ENCODE measurements at regions not wholly inside any gene's neighbourhood (a gene's known extent, or its start where the extent isn't known, plus 50 kb on each side); places are given as distances from the start of the nearest gene placed in this dataset.

DNA sequence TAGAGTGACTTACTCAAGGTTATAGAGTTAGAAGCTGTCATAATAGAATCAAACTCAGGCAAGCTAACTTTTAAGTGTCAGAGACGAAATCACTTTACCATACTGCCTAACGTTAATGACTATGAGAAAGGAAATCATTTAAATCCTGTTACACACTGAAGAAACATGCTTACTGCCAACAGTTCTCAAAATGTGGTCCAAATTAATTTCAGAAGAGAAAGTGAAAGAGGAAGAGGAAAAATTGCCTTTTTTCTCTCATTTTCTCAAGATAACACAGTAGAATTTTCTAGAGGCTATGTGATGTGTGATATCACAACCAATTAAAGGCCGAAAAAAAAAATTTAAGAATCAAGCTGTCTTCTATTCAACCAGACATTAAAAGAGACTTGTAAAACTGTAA, 1362.7 kb upstream of the CHAC2 start:
- ATAC-seq (ENCODE audit: low FRiP score) (no peak), DNase-seq (ENCODE audit: low spot score) (no peak)
- TF ChIP-seq, protein P1, sequence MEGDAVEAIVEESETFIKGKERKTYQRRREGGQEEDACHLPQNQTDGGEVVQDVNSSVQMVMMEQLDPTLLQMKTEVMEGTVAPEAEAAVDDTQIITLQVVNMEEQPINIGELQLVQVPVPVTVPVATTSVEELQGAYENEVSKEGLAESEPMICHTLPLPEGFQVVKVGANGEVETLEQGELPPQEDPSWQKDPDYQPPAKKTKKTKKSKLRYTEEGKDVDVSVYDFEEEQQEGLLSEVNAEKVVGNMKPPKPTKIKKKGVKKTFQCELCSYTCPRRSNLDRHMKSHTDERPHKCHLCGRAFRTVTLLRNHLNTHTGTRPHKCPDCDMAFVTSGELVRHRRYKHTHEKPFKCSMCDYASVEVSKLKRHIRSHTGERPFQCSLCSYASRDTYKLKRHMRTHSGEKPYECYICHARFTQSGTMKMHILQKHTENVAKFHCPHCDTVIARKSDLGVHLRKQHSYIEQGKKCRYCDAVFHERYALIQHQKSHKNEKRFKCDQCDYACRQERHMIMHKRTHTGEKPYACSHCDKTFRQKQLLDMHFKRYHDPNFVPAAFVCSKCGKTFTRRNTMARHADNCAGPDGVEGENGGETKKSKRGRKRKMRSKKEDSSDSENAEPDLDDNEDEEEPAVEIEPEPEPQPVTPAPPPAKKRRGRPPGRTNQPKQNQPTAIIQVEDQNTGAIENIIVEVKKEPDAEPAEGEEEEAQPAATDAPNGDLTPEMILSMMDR (IDR thresholded peaks at IDR 0.05), result no peak

DNA sequence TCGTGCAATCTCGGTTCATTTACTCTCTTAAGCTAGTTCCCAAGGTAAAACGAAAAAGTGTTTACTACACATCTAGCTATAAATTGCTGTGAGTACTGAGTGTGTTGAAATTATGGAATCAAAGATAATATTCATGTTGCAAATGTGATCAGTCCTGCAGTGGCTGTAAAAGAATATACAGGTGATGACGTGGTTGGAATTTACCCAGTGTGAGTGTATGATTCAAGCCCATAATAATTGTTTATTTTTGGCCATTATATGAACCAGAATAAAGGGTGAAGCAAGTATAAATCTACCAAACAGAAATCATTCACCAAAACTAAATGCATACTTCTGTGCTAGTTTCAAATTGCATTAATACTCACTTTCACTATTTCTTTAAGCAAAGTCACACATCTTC, 1363.6 kb upstream of the CHAC2 start:
- TF ChIP-seq, protein P1 (IDR thresholded peaks at IDR 0.05), result no peak
- no peak for ATAC-seq (ENCODE audit: low FRiP score)

DNA sequence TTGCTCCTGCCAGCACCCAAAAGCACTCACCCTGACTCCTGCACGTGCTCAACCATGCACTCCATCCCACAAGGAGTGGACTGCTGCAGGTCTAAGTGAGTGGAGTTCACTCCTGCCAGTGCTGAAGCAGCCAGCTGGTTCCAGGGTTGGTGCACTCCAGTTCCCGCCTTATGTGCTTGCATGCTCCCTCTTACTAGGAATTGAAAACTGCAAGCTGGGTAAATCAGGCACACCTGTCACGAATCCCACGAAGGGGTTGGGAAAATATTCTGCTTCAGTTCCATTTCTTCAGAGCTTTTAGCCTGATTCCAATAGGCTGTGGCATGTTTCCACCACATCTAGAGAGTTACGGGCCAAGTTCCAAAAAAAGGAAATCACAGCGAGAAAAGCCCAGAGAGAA, 1365.5 kb upstream of the CHAC2 start:
- no peak for ATAC-seq (ENCODE audit: low FRiP score)
- TF ChIP-seq, protein P1 (IDR thresholded peaks at IDR 0.05), result no peak
- no peak for DNase-seq (ENCODE audit: low spot score)

More for the DNA sequence above, 1363.6 kb upstream of the CHAC2 start:
- no peak for DNase-seq (ENCODE audit: low spot score)

DNA sequence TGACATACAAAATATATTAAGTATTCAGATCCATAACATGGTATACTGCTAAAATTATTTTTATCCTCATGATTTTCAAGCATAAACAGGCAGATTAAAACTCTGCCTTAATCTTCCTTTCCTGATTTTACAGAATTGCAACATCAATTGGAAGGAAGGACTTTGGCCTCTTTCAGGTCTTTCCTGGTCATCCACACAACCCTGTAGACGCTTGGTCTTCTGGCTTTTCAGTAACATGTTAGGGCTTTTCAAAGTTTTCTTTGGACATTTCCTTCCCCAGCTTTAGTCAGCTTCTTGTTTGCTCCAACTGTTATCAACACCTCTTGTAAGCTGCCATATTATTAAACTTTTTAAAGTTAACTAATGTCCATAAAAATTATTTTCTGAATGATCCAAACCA, 1364.9 kb upstream of the NRXN1 start:
- ATAC-seq (ENCODE audit: low FRiP score), result no peak
- TF ChIP-seq, protein P1 (IDR thresholded peaks at IDR 0.05), result no peak
- no peak for DNase-seq (ENCODE audit: low spot score)

DNA sequence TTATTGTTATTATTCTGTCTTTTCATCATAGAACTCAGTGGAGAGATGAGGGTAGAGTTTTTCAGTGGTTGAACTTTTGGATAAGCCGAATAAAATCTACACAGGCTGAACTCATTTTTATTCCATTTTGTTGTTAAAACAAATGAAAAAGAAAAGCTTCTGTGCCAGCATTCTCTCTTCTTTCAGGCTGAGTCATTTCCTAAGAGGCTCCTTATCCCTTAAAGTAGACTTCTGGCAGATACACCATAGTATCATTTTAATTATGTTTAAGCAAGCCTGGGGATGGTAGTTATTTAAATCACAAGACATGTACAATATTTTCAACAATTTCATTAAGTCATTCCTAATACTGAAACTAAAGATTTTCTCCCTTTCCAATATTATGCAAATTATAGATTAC, 1364.0 kb upstream of the NRXN1 start:
- ATAC-seq (ENCODE audit: low FRiP score) (no peak), DNase-seq (ENCODE audit: low spot score) (no peak)
- TF ChIP-seq, protein P1 (IDR thresholded peaks at IDR 0.05), result no peak

DNA sequence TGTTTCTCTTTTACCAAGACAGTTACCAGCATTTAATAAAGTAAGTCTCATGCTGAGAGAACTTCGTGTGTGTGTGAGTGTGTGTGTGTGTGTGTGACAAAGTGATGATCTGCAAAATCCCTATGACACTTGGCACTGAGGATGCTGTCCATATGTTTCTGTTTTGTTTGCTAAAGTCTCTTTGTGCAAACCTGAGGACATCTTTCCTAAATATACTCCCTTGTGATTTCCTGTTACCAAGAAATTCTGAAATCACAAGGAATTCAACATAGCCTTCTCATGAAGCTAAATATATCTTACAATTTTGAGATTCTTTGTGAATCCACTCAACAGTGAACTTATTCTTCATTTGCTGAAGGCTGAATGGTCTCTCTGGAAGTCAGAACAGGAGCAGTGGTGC, 1359.7 kb upstream of the NRXN1 start:
- ATAC-seq (ENCODE audit: low FRiP score), result no peak
- DNase-seq (ENCODE audit: low spot score), result no peak
- TF ChIP-seq, protein P1 (IDR thresholded peaks at IDR 0.05), result no peak

DNA sequence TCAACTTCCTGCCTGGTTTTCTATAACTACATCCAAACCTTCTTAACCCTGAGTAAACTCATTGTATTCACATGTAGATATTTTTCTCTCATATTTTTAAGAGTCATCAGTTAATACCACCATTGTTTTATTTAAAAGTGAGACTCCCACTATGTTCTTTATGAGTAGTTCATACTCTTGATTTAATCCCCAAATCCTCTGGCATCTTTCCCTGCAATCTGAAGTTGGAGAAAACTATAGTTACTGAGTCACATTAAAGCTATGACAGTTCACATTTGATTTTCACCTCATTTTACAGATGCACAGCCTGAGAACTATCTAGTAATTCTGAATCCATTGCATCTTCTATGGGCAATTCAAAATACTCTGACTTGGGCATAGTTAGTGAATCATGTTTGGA, 1358.7 kb upstream of the NRXN1 start:
- DNase-seq (ENCODE audit: low spot score) (no peak), ATAC-seq (ENCODE audit: low FRiP score) (no peak)
- TF ChIP-seq, protein P1 (IDR thresholded peaks at IDR 0.05), result no peak

Data from omental fat pad (tissue), 3 donors.